ENCODE measurements at regions not wholly inside any gene's neighbourhood (a gene's known extent, or its start where the extent isn't known, plus 50 kb on each side); places are given as distances from the start of the nearest gene placed in this dataset.
A peak's percentile ranks its signal among the peaks of the same experiment; 100 is the strongest.

GRCh38 chr4:108325561-108325960 is 156.8 kb upstream of the LEF1 start:
- DNase-seq, result no peak

GRCh38 chr4:108324450-108324849 is 155.7 kb upstream of the LEF1 start:
- no peak for DNase-seq

GRCh38 chr4:108322497-108322896 is 153.8 kb upstream of the LEF1 start:
- DNase-seq, result no peak

- no peak for DNase-seq
Measured at GRCh38 chr4:108320061-108320460, 151.3 kb upstream of the LEF1 start.

GRCh38 chr4:108317377-108317776 is 148.6 kb upstream of the LEF1 start:
- no peak for DNase-seq

- no peak for DNase-seq
Measured at GRCh38 chr4:108315694-108316093, 147.0 kb upstream of the LEF1 start.

GRCh38 chr4:108314900-108315589 is 146.3 kb upstream of the LEF1 start:
- no peak for DNase-seq

- no peak for DNase-seq
Measured at GRCh38 chr4:108313546-108314339, 145.0 kb upstream of the LEF1 start.

GRCh38 chr4:108311313-108311712 is 142.6 kb upstream of the LEF1 start:
- no peak for DNase-seq

- no peak for DNase-seq
Measured at GRCh38 chr4:108303488-108304177, 134.9 kb upstream of the LEF1 start.

- no peak for DNase-seq
Measured at GRCh38 chr4:108301545-108302251, 133.0 kb upstream of the LEF1 start.

- DNase-seq, result no peak
Measured at GRCh38 chr4:108297605-108298004, 128.9 kb upstream of the LEF1 start.

- no peak for DNase-seq
Measured at GRCh38 chr4:108292229-108292628, 123.5 kb upstream of the LEF1 start.

- DNase-seq, result no peak
Measured at GRCh38 chr4:108291137-108291536, 122.4 kb upstream of the LEF1 start.

- no peak for DNase-seq
Measured at GRCh38 chr4:108287834-108288413, 119.2 kb upstream of the LEF1 start.

GRCh38 chr4:108280072-108280471 is 111.3 kb upstream of the LEF1 start:
- DNase-seq, result no peak

GRCh38 chr4:108276690-108277089 is 108.0 kb upstream of the LEF1 start:
- peak; percentile 26 for DNase-seq

GRCh38 chr4:108272986-108273385 is 104.3 kb upstream of the LEF1 start:
- no peak for DNase-seq

GRCh38 chr4:108272561-108272960 is 103.8 kb upstream of the LEF1 start:
- DNase-seq, result no peak

- DNase-seq, result no peak
Measured at GRCh38 chr4:108272046-108272445, 103.3 kb upstream of the LEF1 start.

GRCh38 chr4:108270466-108271450 is 102.0 kb upstream of the LEF1 start:
- no peak for DNase-seq

GRCh38 chr4:108264693-108265092 is 96.0 kb upstream of the LEF1 start:
- DNase-seq, result no peak

All from femur (tissue), 1 donor.